Coronary artery (tissue), 2 donors: ENCODE measurements at regions not wholly inside any gene's neighbourhood (a gene's known extent, or its start where the extent isn't known, plus 50 kb on each side); places are given as distances from the start of the nearest gene placed in this dataset.

ENCODE experiments used
- DNase-seq: peaks from one replicate; pipeline ENCODE4 v3.0.0-alpha.2; 2017; ENCODE audit warnings: low spot score
- H3K27ac ChIP-seq, 2 donors: fragments of 200-600 bp; sonication (generic); one replicate each; pipeline ENCODE4 v1.5.1; 2016 to 2019
- H3K4me3 ChIP-seq: fragments of 200-600 bp; sonication (generic); 2 replicates; pipeline ENCODE4 v1.5.1; 2016; ENCODE audit warnings: mild to moderate bottlenecking, moderate library complexity
- TF ChIP-seq, protein P1 (sequence below): fragments of 200-600 bp; sonication (generic); IDR thresholded peaks from one replicate; pipeline ENCODE4 v1.5.1; 2019; ENCODE audit warnings: antibody characterized with exemption

DNA sequence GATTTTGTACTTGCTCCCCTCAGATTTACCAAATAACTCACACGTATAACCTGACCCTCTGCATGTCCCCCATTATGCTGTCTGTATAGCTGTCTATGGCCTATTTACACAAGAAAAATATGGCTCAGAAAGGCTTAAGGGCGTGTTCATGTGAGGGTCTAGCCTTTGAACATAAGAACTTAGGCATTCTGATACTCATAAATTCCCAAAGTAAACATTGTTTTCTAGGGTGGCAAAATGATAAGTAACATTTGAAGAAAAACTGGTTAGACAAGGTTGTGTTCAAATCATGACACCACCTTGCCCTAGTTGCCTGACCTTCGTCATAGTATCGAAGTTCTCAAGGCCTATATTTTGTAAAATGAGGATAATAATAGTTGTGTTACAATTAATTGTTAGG lies 394.6 kb downstream of the LRRIQ3 start:
- no peak overlapping the region for H3K27ac ChIP-seq
- TF ChIP-seq, protein P1, sequence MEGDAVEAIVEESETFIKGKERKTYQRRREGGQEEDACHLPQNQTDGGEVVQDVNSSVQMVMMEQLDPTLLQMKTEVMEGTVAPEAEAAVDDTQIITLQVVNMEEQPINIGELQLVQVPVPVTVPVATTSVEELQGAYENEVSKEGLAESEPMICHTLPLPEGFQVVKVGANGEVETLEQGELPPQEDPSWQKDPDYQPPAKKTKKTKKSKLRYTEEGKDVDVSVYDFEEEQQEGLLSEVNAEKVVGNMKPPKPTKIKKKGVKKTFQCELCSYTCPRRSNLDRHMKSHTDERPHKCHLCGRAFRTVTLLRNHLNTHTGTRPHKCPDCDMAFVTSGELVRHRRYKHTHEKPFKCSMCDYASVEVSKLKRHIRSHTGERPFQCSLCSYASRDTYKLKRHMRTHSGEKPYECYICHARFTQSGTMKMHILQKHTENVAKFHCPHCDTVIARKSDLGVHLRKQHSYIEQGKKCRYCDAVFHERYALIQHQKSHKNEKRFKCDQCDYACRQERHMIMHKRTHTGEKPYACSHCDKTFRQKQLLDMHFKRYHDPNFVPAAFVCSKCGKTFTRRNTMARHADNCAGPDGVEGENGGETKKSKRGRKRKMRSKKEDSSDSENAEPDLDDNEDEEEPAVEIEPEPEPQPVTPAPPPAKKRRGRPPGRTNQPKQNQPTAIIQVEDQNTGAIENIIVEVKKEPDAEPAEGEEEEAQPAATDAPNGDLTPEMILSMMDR, result no peak
- no peak for DNase-seq
- H3K4me3 ChIP-seq, result no peak overlapping the region

DNA sequence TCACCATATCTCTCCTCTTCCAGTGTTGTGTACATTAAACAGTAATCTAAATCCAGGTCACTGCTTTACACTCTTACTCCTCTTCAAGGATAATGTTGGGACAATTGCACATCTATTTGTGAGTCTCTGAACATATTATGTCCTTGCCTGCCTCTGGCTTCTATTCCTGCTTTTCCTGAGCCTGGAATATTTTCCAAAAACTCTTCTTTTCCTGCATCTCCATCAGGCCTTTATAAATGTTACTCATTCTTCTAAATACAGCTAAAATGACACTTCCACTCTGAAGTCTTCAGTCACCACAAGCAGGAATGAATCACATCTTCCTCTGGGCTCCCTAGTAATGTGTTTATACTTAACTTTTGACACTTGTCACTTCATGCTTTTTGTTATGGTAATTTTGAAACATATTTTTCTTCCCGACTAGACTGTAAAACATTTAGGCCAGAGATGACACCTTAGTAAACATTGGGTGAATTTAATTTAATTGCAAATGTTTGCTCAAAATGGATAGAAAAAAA lies 396.0 kb downstream of the LRRIQ3 start:
- H3K27ac ChIP-seq, result no peak overlapping the region
- H3K4me3 ChIP-seq, result no peak overlapping the region
- TF ChIP-seq, protein P1, result no peak
- DNase-seq, result no peak

DNA sequence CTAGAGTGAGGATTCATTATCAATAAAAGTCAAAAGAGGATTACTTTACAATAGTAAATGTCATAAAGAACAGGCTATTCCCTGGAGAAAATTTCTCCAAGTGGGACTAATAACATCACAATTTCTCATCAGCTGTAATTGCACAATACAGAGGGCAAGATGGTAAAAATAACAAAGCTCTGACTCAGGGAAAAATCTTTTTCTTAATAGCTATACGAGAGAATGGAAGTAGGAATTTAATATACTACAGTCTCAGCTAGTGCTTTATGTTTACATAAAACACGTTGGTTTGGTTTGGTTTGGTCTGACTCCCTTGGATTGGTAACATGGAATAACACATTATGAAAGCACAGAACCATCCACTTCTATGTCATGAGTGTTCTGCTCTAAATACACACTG lies 397.6 kb downstream of the LRRIQ3 start:
- no peak overlapping the region for H3K27ac ChIP-seq
- no peak for DNase-seq
- TF ChIP-seq, protein P1, result no peak
- H3K4me3 ChIP-seq, result no peak overlapping the region

DNA sequence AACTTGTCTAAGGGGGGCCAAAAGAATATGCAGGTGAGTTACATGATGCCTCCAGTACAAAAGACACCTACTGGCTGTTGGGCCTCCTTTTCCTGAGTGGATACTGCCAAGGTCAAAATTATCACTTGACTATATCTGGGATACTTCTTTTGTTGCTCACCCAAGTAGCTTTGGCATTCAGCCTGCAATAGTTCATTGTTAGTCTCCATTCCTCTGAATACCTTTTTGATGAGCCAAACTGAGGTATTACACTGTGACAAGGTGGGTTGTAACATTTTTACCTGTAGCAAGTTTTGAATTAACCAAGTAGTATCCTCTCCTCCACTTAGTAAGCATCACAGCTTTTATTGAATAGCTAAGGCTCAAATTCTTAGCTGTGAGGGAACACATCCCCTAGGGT lies 408.0 kb downstream of the LRRIQ3 start:
- TF ChIP-seq, protein P1, result no peak
- no peak for DNase-seq

DNA sequence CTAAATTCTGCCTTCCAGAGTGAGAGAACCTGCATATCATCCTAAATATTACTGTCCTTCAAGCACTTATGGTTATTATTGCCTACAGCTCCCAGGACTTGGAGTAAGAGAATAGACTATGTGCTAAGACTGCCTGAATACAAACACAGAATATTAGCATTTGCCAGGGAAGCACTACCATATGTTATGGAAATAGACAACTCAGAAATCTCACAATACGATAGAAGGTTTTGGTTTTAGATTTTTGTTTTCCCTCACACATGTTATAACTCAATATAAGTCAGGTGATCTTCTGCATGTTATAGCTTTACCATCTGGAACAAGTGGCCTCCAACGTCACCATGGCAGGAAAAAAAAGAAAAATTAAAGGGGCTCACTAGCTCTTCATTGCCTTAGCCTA lies 413.9 kb downstream of the LRRIQ3 start:
- TF ChIP-seq, protein P1, result no peak
- no peak overlapping the region for H3K27ac ChIP-seq
- H3K4me3 ChIP-seq, result no peak overlapping the region
- DNase-seq, result no peak

More for the DNA sequence above, 408.0 kb downstream of the LRRIQ3 start:
- no peak overlapping the region for H3K27ac ChIP-seq
- no peak overlapping the region for H3K4me3 ChIP-seq

DNA sequence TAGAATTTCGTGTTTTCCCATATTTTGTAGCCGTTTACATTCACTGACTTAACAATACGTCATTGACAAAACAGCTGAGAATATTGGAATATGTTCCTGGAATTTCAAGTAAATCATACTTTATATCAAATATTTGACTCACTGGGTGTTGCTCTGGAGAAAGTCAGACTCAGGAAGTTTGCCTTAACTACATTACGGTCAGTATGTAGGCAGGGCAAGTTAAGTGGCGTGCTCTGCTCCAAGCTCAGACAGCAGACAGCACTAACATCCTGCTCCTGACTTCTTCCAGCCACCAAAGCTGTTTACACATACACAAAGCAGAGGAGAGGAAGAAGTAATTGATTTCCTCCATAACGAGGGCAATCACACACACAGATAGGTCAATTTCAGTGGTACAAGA lies 414.6 kb downstream of the LRRIQ3 start:
- Histone ChIP-seq H3K27ac (no peak overlapping the region), H3K4me3 (no peak overlapping the region)
- no peak for DNase-seq
- TF ChIP-seq, protein P1, result no peak

DNA sequence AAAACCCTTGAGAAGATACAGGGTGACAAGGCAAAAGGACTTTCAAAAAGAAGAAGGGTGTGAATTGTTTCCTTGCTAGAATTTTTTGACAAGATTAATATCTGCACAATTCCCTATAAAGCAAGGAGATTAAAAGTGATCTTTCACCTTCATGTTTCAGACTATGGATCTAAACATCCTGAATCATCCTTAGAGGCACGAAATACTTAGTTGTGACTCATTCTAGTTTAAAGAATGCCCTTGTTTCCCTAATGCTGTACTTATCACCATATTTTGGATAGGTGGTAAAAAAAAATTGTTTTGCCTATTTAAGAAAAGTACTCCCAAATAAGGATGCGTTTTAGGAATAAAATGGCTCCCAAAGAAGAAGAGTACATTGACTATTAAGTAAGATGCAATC lies 415.1 kb downstream of the LRRIQ3 start:
- TF ChIP-seq, protein P1, result no peak
- no peak for DNase-seq
- H3K4me3 ChIP-seq, result no peak overlapping the region
- H3K27ac ChIP-seq, result no peak overlapping the region
